ENCODE measurements at regions not wholly inside any gene's neighbourhood (a gene's known extent, or its start where the extent isn't known, plus 50 kb on each side); places are given as distances from the start of the nearest gene placed in this dataset.

GRCh38 chr15:46703871-46704637, 1013.3 kb upstream of the SEMA6D start:
- no peak for DNase-seq (ENCODE audit: low read depth, low spot score)

GRCh38 chr15:46707452-46707851, 1009.9 kb upstream of the SEMA6D start:
- no peak for DNase-seq (ENCODE audit: low read depth, low spot score)

- no peak for DNase-seq (ENCODE audit: low read depth, low spot score)
Measured at GRCh38 chr15:46708226-46708625, 1009.1 kb upstream of the SEMA6D start.

- DNase-seq (ENCODE audit: low read depth, low spot score): no peak
Measured at GRCh38 chr15:46709460-46710083, 1007.7 kb upstream of the SEMA6D start.

DNA sequence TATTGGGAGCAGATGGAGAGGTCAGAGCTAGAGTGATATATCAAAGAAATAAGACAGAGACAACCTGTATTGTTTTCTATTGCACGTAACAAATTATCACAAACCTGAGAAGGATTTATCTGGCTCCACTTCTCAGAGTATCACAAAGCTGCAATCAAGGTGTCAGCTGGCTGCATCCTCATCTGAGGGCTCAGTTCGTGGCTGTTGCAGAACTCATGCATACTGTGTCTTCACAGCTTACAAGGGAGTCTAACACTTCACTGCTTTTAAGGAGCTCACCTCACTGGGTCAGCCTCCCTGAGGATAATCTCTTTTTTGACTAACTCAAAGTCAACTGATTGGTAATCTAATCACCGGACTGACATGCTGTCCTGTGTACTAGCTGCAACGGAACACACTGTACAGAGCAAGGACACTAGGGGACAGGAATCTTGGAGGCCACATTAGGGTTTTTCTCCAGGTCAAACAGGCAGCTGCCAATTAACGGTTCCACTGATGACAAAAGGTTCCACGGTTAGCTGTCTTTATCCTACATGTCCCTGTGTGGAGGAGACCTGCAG, 1006.8 kb upstream of the SEMA6D start:
- no peak for DNase-seq (ENCODE audit: low read depth, low spot score)

DNA sequence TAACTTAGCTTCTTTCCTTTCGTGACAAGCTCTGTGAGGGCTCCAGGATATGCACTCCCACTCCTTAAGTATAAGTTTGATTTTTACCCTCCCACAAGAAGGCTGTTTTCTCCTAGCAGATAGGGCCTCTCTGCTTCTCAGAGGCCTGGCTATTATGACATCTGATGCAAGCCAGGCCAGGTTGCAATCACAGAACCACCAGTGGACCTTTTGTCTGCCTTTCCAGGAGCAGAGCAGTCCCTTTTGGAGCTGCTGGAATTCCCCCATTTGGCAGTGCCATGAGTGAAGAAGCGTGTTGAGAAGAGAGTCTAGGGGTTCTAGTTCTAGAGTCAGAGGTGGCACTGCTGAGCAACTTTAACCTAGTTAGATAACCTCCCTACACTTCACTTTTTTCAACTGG, 1004.3 kb upstream of the SEMA6D start:
- peak; percentile 1 for DNase-seq (ENCODE audit: low read depth, low spot score)

DNA sequence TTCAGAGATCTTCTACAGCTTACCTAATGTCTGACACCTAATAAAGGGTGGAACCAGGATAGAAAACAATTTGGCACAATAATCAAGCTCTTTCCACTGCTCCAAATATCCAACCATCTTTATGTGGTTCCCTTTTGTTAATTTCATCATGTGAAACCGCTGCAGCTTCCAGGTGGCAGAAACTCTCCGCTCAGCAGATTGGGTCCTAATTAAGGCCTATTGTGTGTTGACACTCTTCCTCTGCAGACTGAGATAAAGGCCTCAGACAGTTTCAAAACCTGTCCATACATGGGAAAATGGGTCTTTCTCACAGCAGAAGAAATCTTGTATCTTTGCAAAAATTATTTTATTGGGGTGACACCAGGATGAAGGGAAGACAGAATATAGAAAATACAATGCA, 1002.4 kb upstream of the SEMA6D start:
- DNase-seq (ENCODE audit: low read depth, low spot score): no peak

DNA sequence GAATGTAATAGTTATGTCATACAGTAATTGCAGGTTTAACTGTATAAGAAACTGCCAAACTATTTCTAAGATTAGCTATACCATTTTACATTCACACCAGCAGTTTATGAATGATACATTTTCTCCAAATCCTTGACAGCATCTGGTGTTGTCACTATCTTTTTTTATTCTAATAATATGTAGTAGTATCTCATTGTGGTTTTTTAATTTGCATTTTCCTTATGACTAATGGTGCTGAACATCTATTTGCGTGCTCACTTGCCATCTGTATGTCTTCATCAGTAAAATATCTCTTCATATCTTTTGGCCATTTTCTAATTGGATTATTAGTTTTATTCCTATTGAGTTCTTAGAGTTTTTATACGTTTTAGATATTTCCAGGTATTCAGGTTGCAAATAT, 994.0 kb upstream of the SEMA6D start:
- no peak for DNase-seq (ENCODE audit: low read depth, low spot score)

DNA sequence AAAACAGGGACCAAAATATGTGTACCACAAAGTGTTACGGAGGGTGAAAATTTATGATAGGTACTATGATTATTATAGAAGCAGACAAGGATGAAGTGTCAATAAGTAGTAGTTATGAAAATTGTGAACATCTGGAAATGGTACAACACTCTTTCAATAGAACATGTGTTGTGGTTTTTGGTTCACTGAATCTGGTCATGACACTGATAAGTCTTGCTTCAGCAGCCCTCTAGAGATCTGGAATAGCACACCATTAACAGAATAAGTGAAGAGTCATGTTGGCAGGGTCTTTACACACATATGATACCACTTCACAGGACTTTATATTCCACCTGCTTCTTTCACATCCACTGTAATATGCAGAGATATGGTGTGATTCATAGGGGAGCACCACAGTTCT, 985.2 kb upstream of the SEMA6D start:
- no peak for DNase-seq (ENCODE audit: low read depth, low spot score)

DNA sequence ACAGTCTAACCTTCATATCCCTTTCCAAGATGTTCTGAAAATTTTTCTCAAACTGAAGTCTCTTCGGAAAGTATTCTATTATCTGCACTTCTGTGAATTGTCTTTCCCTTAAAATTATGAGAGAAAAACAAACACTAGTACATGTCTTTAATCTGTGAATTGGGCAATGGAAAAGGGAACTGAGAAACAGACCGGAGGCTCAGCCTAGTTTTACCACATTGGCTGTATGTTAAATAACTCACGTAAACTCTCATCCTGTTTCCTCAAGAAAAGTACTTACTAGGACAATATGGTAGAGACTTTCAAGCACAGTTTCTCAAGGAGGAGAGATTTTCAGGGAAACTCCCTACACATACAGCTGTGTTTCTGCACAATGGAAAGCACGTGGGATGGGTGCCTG, 982.2 kb upstream of the SEMA6D start:
- no peak for DNase-seq (ENCODE audit: low read depth, low spot score)

DNA sequence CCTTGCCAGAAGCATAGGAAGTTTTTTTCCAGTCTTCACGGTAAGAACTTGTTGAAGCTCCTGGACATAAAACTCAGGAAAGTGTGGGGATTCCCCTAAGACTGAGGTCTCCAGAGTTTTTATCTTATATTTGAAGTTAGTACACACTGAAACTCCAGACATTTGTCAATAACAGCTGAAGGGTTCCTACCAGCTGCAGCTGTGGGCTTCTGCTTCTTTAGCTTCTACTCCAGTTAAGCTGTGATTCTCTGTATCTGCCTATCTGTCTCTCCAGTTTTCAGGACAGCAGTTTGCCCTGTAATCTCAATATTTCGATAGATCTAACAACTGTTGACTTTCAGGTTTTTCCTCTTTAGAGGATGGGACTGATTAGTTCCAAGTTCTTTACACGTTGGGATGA, 966.0 kb upstream of the SEMA6D start:
- no peak for DNase-seq (ENCODE audit: low read depth, low spot score)

DNA sequence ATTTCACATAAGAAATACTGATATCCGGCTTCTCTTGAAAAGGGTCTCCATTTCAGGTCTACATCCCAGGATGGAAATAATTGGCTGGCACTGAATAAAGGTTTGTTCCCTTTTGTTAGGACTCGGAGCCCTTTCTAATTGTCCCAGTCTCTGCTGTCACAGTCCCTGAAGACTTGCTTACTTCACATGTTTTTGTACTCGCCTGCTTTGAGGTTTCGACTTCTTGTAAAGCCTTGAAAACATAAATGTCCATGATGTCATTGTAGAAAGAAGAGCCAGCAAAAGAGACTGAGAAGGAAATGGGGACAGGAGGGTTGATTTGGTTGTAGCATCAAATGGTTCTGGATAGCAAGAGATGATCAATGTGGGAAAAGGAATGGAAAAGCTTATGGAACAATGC, 963.4 kb upstream of the SEMA6D start:
- DNase-seq (ENCODE audit: low read depth, low spot score): no peak

DNA sequence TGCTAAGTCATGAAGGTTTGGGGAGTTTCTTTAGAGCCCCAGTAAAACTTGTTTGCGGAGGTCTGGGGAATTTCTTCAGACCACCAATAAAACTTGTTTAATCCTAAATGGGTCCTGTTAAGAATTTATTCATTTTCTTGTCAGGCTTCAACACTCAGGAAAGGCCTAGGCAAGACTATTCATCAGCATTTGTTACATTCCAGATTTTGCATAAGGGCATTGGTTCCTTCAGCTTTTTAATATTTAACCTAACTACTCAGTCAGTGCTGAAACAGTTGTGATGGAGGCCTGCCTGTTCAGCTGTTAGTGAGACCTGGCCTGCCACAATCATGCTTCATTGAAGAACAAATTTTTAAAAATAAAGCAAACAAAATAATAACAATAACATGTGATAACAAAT, 954.2 kb upstream of the SEMA6D start:
- no peak for DNase-seq (ENCODE audit: low read depth, low spot score)

GRCh38 chr15:46764851-46765250, 952.5 kb upstream of the SEMA6D start:
- DNase-seq (ENCODE audit: low read depth, low spot score): no peak

- DNase-seq (ENCODE audit: low read depth, low spot score): no peak
Measured at GRCh38 chr15:46766021-46766420, 951.3 kb upstream of the SEMA6D start.

DNA sequence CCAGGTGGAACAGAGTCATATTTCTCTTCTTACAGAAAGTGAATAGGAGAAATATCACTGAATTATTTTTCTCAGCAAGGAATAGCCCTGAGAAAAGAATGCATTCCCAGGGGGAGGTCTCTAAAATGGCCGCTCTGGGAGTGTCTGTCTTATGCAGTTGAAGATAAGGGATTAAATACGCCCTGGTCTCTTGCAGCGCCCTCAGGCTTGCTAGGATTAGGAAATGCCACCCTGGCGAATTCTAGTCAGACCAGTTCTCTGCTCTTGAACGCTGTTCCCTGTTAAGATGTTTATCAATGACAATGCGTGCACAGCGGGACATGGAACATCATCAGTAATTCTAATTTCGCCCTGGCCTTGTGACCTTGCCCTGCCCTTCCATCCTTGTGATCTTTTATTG, 949.0 kb upstream of the SEMA6D start:
- DNase-seq (ENCODE audit: low read depth, low spot score): peak; percentile 17

DNA sequence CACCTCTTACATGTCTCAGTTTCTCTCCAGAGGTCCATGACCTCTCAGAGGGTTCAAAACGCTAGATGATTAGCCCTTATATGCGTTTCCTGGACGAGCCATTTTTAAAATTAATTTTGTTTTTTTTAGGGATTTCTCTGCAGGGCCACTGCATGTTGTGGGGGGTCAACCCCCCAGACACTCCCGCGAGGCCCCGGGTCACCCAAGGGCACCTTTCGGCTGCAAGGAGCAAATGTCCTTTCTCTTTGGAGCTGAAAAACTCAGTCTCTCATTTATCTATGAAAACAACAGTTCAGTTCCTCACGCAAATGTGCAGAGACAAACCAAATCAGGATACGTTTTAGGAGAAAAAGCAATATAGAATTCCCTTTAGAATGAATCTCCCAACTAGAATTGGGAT, 944.3 kb upstream of the SEMA6D start:
- no peak for DNase-seq (ENCODE audit: low read depth, low spot score)

GRCh38 chr15:46778876-46779275, 938.4 kb upstream of the SEMA6D start:
- DNase-seq (ENCODE audit: low read depth, low spot score): no peak

DNA sequence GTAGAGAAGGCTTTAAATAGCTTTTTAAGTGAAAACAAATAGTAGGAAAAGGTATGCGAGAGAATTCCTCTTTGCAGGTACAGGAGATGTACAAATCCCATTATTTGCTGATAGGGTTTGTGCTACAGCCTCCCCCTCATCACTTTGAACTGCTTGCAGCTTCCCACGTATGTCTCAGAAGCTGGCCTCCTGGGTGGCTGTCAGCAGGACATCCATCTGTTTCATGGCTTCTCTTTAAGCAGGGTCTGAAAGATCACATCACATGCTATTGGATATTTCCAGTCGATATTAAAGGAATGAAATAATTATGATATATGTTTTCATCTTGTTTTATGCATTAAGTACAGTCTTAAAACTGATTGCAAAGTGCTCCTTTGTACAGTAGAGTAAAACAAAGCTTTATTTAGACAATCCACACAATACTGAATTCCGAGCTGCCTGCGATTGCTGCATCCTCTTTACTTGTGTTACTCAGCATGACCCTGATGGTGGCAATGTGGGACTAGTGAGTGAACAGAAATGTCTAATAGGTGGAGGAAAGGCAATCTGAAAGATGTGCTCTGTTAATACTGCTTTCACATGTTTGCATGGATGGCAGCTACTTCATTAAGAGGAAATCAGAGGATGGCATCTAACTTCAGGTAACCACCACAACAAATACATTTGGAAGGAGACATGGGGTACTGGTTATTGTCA, 930.6 kb upstream of the SEMA6D start:
- DNase-seq (ENCODE audit: low read depth, low spot score): no peak

DNA sequence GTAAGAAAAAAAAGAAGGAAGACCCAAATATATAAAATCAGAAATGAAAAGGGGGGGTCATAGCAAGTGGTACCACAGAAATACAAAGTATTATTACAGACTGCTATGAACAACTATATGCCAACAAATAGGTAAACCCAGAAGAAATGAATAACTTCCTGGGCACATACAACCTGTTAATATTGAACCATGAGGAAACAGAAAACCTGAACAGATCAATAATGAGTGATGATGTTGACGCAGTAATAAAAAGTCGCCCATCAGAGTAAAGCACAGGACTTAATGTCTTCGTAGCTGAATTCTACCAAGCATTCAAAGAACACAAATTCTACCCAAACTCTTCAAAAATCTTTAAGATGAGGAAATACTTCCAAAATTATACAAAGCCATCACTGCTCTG, 921.6 kb upstream of the SEMA6D start:
- no peak for DNase-seq (ENCODE audit: low read depth, low spot score)

GRCh38 chr15:46808834-46809233, 908.5 kb upstream of the SEMA6D start:
- no peak for DNase-seq (ENCODE audit: low read depth, low spot score)

GRCh38 chr15:46815240-46815639, 902.1 kb upstream of the SEMA6D start:
- no peak for DNase-seq (ENCODE audit: low read depth, low spot score)

DNA sequence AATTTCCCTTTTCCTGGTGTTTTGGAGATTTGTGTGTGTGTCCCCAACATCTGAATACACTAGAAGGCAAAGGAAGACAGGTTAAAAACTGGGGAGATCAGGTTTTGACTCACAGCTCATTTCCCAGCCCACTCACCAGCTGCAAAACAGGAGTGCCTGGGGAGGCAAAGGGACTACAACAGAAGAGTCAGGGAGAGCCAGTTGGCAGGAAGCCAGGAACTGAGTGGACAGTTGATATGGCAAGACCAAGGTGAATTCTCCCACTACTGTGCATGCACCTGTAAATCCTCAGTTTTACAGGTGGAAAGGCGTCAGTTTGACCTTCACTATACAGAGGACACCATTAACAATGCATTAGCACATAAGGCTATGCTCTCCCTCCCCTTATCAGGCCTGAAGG, 901.5 kb upstream of the SEMA6D start:
- DNase-seq (ENCODE audit: low read depth, low spot score): no peak

Data from ELF-1 (cell line).